Fibroblast of the aortic adventitia (primary cell): ENCODE measurements at regions not wholly inside any gene's neighbourhood (a gene's known extent, or its start where the extent isn't known, plus 50 kb on each side); places are given as distances from the start of the nearest gene placed in this dataset.

ENCODE experiments used
- DNase-seq: peaks from one replicate; pipeline ENCODE4 v3.0.0-alpha.2; 2010; ENCODE audit warnings: low read depth
- H3K4me3 ChIP-seq: 2 replicates; pipeline ENCODE4 v1.5.1; 2011; ENCODE audit warnings: low read depth, mild to moderate bottlenecking, control low read depth, low read length, moderate library complexity
- CTCF ChIP-seq: IDR thresholded peaks from 2 replicates; pipeline ENCODE4 v1.5.1; 2011; ENCODE audit warnings: mild to moderate bottlenecking, low read length, control low read depth, inconsistent platforms; ENCODE audit not compliant: insufficient read depth

- TF ChIP-seq CTCF, result no peak
- no peak overlapping the region for H3K4me3 ChIP-seq
- DNase-seq, result no peak
These were observed 124.0 kb upstream of the RCN1 start for GRCh38 chr11:31966846-31967245.

GRCh38 chr11:31964181-31964580, 126.7 kb upstream of the RCN1 start:
- DNase-seq, result no peak
- no peak for TF ChIP-seq CTCF
- H3K4me3 ChIP-seq, result no peak overlapping the region

- no peak for DNase-seq
- H3K4me3 ChIP-seq, result no peak overlapping the region
- no peak for TF ChIP-seq CTCF
These were observed 130.7 kb upstream of the RCN1 start for GRCh38 chr11:31960126-31960525.

GRCh38 chr11:31959716-31960115, 131.2 kb upstream of the RCN1 start:
- peak; percentile 8 for DNase-seq

GRCh38 chr11:31958076-31958735, 132.7 kb upstream of the RCN1 start:
- peak; percentile 85 for TF ChIP-seq CTCF
- no peak overlapping the region for H3K4me3 ChIP-seq
- DNase-seq, result peak; percentile 56

More at GRCh38 chr11:31959716-31960115, 131.2 kb upstream of the RCN1 start:
- no peak overlapping the region for H3K4me3 ChIP-seq
- no peak for TF ChIP-seq CTCF

- DNase-seq, result no peak
- TF ChIP-seq CTCF, result no peak
- H3K4me3 ChIP-seq, result no peak overlapping the region
These were observed 133.2 kb upstream of the RCN1 start for GRCh38 chr11:31957674-31958073.

- peak; percentile 7 for DNase-seq
These were observed 134.6 kb upstream of the RCN1 start for GRCh38 chr11:31956310-31956709.

More at GRCh38 chr11:31956310-31956709, 134.6 kb upstream of the RCN1 start:
- H3K4me3 ChIP-seq, result no peak overlapping the region
- TF ChIP-seq CTCF, result no peak
